Endothelial cell of umbilical vein (primary cell): ENCODE measurements at regions not wholly inside any gene's neighbourhood (a gene's known extent, or its start where the extent isn't known, plus 50 kb on each side); places are given as distances from the start of the nearest gene placed in this dataset.

Source experiments
- BruUV-seq: library from RNA; stranded (reverse); fragments of 400-500 nt; replicated peaks from 2 replicates; lab custom pipeline; 2021; lab: Mats Ljungman, UMichigan
- CTCF ChIA-PET: fragments of 300-600, 350-600 bp; sonication (Branson Sonifier 250); formaldehyde crosslinking; loops from one replicate; lab custom pipeline; 2021; ENCODE audit warnings: antibody characterized with exemption, inconsistent platforms; lab: Charles Lee
- POLR2A ChIA-PET: fragments of 300-600, 350-600 bp; sonication (Branson Sonifier 250); formaldehyde crosslinking; loops from one replicate; lab custom pipeline; 2021; ENCODE audit warnings: antibody characterized with exemption, inconsistent platforms; lab: Charles Lee
- DNase-seq: peaks from one replicate; pipeline ENCODE4 v3.0.0-alpha.2; 2011; ENCODE audit warnings: low read depth, low spot score
- FAIRE-seq: peaks from 2 replicates; lab custom pipeline; 2011; peaks lifted over from hg19 to GRCh38; lab: Jason Lieb, UNC
- H2AFZ ChIP-seq: 2 replicates; pipeline ENCODE4 v1.6.0; 2012; ENCODE audit warnings: low read depth, low read length, control low read depth, inconsistent platforms
- H3K27ac ChIP-seq: 2 replicates; pipeline ENCODE4 v1.5.1; 2011; ENCODE audit warnings: low read depth, mild to moderate bottlenecking, control low read depth, low read length, moderate library complexity; ENCODE audit not compliant: insufficient read depth
- H3K27me3 ChIP-seq, 2 experiments: 2 replicates each; pipeline versions ENCODE4 v1.6.0 to v1.6.1; 2011; ENCODE audit warnings: low read length in 2 of 2, mixed read lengths in 1 of 2; ENCODE audit not compliant: control insufficient read depth in 2 of 2, insufficient read depth in 2 of 2
- H3K36me3 ChIP-seq, 2 experiments: 2 replicates in 1 of 2; 3 replicates in 1 of 2; pipeline ENCODE4 v1.5.1; 2011; ENCODE audit warnings: low read length in 2 of 2, mild to moderate bottlenecking in 1 of 2, moderate library complexity in 1 of 2; ENCODE audit not compliant: control insufficient read depth in 2 of 2, insufficient read depth in 2 of 2; ENCODE audit errors: extremely low read depth in 1 of 2
- H3K4me1 ChIP-seq: 3 replicates; pipeline ENCODE4 v1.5.1; 2011; ENCODE audit warnings: mild to moderate bottlenecking, low read length; ENCODE audit not compliant: control insufficient read depth, insufficient read depth; ENCODE audit errors: extremely low read depth
- H3K4me2 ChIP-seq: 2 replicates; pipeline ENCODE4 v1.6.1; 2011; ENCODE audit warnings: low read length, control low read depth, mixed read lengths; ENCODE audit not compliant: insufficient read depth
- H3K4me3 ChIP-seq, 3 experiments: fragments of 200-600 bp in 1 of 3; sonication (generic), shearing (Covaris generic) in 1 of 3; replicated peaks in 1 of 3; 2 replicates each; pipeline ENCODE4 v1.5.1; 2011 to 2016; ENCODE audit warnings: control low read depth in 3 of 3, low read length in 3 of 3, mild to moderate bottlenecking in 2 of 3, inconsistent platforms in 1 of 3, low read depth in 1 of 3, moderate library complexity in 1 of 3; ENCODE audit not compliant: insufficient read depth in 1 of 3
- H3K79me2 ChIP-seq: 2 replicates; pipeline ENCODE4 v1.6.0; 2012; ENCODE audit warnings: low read length, inconsistent platforms; ENCODE audit not compliant: control insufficient read depth, insufficient read depth
- H3K9ac ChIP-seq: replicated peaks from 2 replicates; pipeline ENCODE3; 2011; ENCODE audit warnings: low read length, control low read depth; ENCODE audit not compliant: insufficient read depth; ENCODE audit errors: extremely low read depth
- H3K9me1 ChIP-seq: replicated peaks from 3 replicates; pipeline ENCODE4 v1.6.0; 2011; ENCODE audit warnings: mild to moderate bottlenecking, low read length; ENCODE audit not compliant: control insufficient read depth, insufficient read depth; ENCODE audit errors: extremely low read depth
- H3K9me3 ChIP-seq: replicated peaks from 2 replicates; pipeline ENCODE4 v1.5.1; 2012; ENCODE audit warnings: low read length, inconsistent platforms; ENCODE audit not compliant: control insufficient read depth, insufficient read depth
- H4K20me1 ChIP-seq: replicated peaks from 2 replicates; pipeline ENCODE3; 2011; ENCODE audit warnings: mild to moderate bottlenecking, low read length; ENCODE audit not compliant: control insufficient read depth, insufficient read depth; ENCODE audit errors: extremely low read depth
- EZH2 ChIP-seq: IDR thresholded peaks from 2 replicates; pipeline ENCODE4 v1.6.1; 2012; ENCODE audit warnings: borderline replicate concordance, low read depth, mild to moderate bottlenecking, moderate library complexity, low read length, inconsistent platforms; ENCODE audit not compliant: severe bottlenecking
- FOS ChIP-seq: IDR thresholded peaks from 2 replicates; pipeline ENCODE4 v1.6.1; 2011; ENCODE audit warnings: mild to moderate bottlenecking, low read length, moderate library complexity, borderline replicate concordance; ENCODE audit not compliant: insufficient read depth
- GATA2 ChIP-seq: IDR thresholded peaks from 2 replicates; pipeline ENCODE4 v1.7.0; 2011; ENCODE audit warnings: low read depth, mild to moderate bottlenecking, moderate library complexity, mixed read lengths, low read length; ENCODE audit not compliant: insufficient read length, insufficient read depth
- JUN ChIP-seq: IDR thresholded peaks from 2 replicates; pipeline ENCODE4 v1.6.1; 2011; ENCODE audit warnings: borderline replicate concordance, low read depth; ENCODE audit not compliant: insufficient read length, insufficient read depth
- MYC ChIP-seq: IDR thresholded peaks from one replicate; pipeline ENCODE4 v1.6.1; 2011; ENCODE audit warnings: mild to moderate bottlenecking, low read depth, low read length
- POLR2A ChIP-seq: IDR thresholded peaks from 2 replicates; pipeline ENCODE4 v1.6.1; 2012; ENCODE audit warnings: low read depth, mild to moderate bottlenecking, control low read depth, low read length
- POLR2AphosphoS5 ChIP-seq: IDR thresholded peaks from 2 replicates; pipeline ENCODE4 v1.6.1; 2012; ENCODE audit warnings: low read depth, mild to moderate bottlenecking, control low read depth, low read length, moderate library complexity; ENCODE audit not compliant: insufficient read depth
- dilution Hi-C: fragments of 300-500 bp; cut with MboI; formaldehyde crosslinking; loops from one replicate; pipeline ENCODE4 v1.15.0; 2019; ENCODE audit warnings: low sequenced_read_pairs; ENCODE audit not compliant: extremely low pct_ligation_motif_present
- intact Hi-C: fragments of 100-400 bp; cut with micrococcal nuclease; formaldehyde crosslinking; loops from one replicate; pipeline ENCODE4 v1.10.0; 2022
- TF ChIP-seq, protein P1 (sequence below), 2 donors: IDR thresholded peaks; 1 replicate in 1 of 2; 2 replicates in 1 of 2; pipeline ENCODE4 v1.5.1; 2011; ENCODE audit warnings: low read length in 2 of 2, mild to moderate bottlenecking in 2 of 2, moderate library complexity in 2 of 2, control low read depth in 1 of 2, inconsistent platforms in 1 of 2, low read depth in 1 of 2; ENCODE audit not compliant: insufficient read depth in 1 of 2; ENCODE audit errors: extremely low read depth in 1 of 2
- TF ChIP-seq, protein P2 (sequence below): IDR thresholded peaks from 2 replicates; pipeline ENCODE4 v1.6.1; 2011; ENCODE audit not compliant: insufficient read depth, insufficient read length

DNA sequence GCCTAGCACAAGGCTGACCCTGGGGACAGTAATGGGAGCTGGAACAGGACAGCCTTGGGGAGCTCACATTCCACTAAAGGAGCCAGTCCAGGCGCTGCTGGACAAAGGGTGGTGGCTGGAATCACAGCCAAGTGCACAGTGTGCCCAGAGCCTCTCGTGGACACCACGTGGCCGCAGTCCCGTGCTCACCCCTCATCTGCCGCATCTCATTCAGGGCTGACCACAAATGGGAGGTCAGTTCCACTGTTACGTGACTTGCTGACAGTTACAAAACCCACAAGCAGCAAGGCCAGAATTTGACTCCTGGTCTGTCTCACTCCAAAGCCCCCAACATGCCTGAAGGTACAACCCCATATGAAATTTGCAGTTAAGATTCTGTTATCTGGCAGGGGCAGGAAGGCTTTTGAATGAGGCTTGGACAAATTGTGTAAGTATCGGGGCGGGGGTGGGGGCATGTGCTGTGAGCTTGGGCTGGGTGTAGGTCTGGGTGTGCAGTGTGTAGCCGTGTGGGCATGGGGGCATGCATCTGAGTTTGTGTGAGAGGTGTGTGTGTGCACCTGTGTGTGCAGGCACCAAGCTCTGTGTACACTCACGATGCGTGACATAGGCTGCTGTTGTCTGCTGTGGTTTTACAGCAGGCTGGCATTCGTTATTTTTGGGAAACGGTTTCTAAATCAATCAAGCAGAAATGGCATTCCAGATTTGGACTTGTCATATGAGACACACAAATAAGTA is 301.7 kb downstream of the BRD1 start:
- no peaks in the 10 kb centered on the region for H3K4me1 ChIP-seq
- TF ChIP-seq POLR2AphosphoS5 (no peak), JUN (no peak), FOS (no peak), GATA2 (no peak), POLR2A (no peak), EZH2 (no peak), MYC (no peak)
- TF ChIP-seq, protein P1, sequence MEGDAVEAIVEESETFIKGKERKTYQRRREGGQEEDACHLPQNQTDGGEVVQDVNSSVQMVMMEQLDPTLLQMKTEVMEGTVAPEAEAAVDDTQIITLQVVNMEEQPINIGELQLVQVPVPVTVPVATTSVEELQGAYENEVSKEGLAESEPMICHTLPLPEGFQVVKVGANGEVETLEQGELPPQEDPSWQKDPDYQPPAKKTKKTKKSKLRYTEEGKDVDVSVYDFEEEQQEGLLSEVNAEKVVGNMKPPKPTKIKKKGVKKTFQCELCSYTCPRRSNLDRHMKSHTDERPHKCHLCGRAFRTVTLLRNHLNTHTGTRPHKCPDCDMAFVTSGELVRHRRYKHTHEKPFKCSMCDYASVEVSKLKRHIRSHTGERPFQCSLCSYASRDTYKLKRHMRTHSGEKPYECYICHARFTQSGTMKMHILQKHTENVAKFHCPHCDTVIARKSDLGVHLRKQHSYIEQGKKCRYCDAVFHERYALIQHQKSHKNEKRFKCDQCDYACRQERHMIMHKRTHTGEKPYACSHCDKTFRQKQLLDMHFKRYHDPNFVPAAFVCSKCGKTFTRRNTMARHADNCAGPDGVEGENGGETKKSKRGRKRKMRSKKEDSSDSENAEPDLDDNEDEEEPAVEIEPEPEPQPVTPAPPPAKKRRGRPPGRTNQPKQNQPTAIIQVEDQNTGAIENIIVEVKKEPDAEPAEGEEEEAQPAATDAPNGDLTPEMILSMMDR (IDR thresholded peaks at IDR 0.05; ENCODE audit: extremely low read depth in 1 of 2, insufficient read depth in 1 of 2, low read depth in 1 of 2, low read length in 2 of 2): no peak
- TF ChIP-seq, protein P2, sequence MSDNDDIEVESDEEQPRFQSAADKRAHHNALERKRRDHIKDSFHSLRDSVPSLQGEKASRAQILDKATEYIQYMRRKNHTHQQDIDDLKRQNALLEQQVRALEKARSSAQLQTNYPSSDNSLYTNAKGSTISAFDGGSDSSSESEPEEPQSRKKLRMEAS: no peak
- H3K27ac ChIP-seq: no peak overlapping the region
- FAIRE-seq (no peak), DNase-seq (no peak)
- H3K9me3 ChIP-seq: no peaks in the 10 kb centered on the region
- intact Hi-C loops: no loop called here
- H3K9ac ChIP-seq: no peak overlapping the region
- H2AFZ ChIP-seq: no peak overlapping the region
- dilution Hi-C loops: no loop called here
- H3K4me3 ChIP-seq: no peak overlapping the region
- H4K20me1 ChIP-seq: no peaks in the 10 kb centered on the region
- H3K4me2 ChIP-seq: no peak overlapping the region
- no TSS peak for BruUV-seq
- no peaks in the 10 kb centered on the region for H3K79me2 ChIP-seq
- H3K36me3 ChIP-seq: no peaks in the 10 kb centered on the region
- ChIA-PET CTCF (no interaction called here), POLR2A (no interaction called here)
- H3K9me1 ChIP-seq: no peaks in the 10 kb centered on the region
- no peaks in the 10 kb centered on the region for H3K27me3 ChIP-seq
